ENCODE measurements at regions not wholly inside any gene's neighbourhood (a gene's known extent, or its start where the extent isn't known, plus 50 kb on each side); places are given as distances from the start of the nearest gene placed in this dataset.

GRCh38 chr9:86733929-86734328, 213.4 kb downstream of the GAS1 start:
- Histone ChIP-seq H3K27ac (no peak overlapping the region), H3K4me1 (no peaks in the 10 kb centered on the region), H3K9me3 (no peaks in the 10 kb centered on the region), H3K27me3 (ENCODE audit: insufficient read depth in 3 of 3, low read length in 2 of 3) (no peaks in the 10 kb centered on the region), H3K4me3 (no peak overlapping the region), H3K36me3 (ENCODE audit: insufficient read depth in 1 of 2, low read depth in 1 of 2) (no peaks in the 10 kb centered on the region)
- intact Hi-C loops (cut with DNase I): no loop called here
- peak; percentile 58 to 66 for DNase-seq
- TF ChIP-seq CTCF (IDR thresholded peaks at IDR 0.05): no peak
- ATAC-seq: peak in 3 of 4 donors; percentile 38 to 51 (median 46)
- 46 to 71% (median 52%) methylated on average over 6 of the region's 6 CpGs for WGBS, 3 donors

GRCh38 chr9:86732514-86733171, 214.7 kb downstream of the GAS1 start:
- H3K9me3 ChIP-seq: no peaks in the 10 kb centered on the region
- no peak for TF ChIP-seq CTCF (IDR thresholded peaks at IDR 0.05)
- no peaks in the 10 kb centered on the region for H3K4me1 ChIP-seq
- H3K4me3 ChIP-seq: no peak overlapping the region
- intact Hi-C loops (cut with DNase I): no loop called here
- peak overlapping the region; percentile 46 for H3K27ac ChIP-seq
- DNase-seq: peak; percentile 41 to 60
- ATAC-seq: peak; percentile 44 to 87 (median 85)
- H3K36me3 ChIP-seq (ENCODE audit: insufficient read depth in 1 of 2, low read depth in 1 of 2): no peaks in the 10 kb centered on the region
- 21 to 34% (median 31%) methylated on average over 6 of the region's 6 CpGs for WGBS, 3 donors
- H3K27me3 ChIP-seq (ENCODE audit: insufficient read depth in 3 of 3, low read length in 2 of 3): no peaks in the 10 kb centered on the region

- ATAC-seq: peak in 2 of 4 donors; percentile 51 to 59
- WGBS, 3 donors: 68 to 77% (median 71%) methylated on average over 2 of the region's 2 CpGs
- Histone ChIP-seq H3K4me1 (no peaks in the 10 kb centered on the region), H3K9me3 (no peaks in the 10 kb centered on the region), H3K4me3 (no peak overlapping the region), H3K27ac (peak overlapping the region; percentile 46), H3K27me3 (ENCODE audit: insufficient read depth in 3 of 3, low read length in 2 of 3) (no peaks in the 10 kb centered on the region), H3K36me3 (ENCODE audit: insufficient read depth in 1 of 2, low read depth in 1 of 2) (no peaks in the 10 kb centered on the region)
- no peak for TF ChIP-seq CTCF (IDR thresholded peaks at IDR 0.05)
- no peak for DNase-seq
- intact Hi-C loops (cut with DNase I): no loop called here
Measured at GRCh38 chr9:86731511-86732063, 215.7 kb downstream of the GAS1 start.

- no peak for ATAC-seq
- no peaks in the 10 kb centered on the region for H3K36me3 ChIP-seq (ENCODE audit: insufficient read depth in 1 of 2, low read depth in 1 of 2)
- DNase-seq: no peak
- no peaks in the 10 kb centered on the region for H3K4me1 ChIP-seq
- H3K27me3 ChIP-seq (ENCODE audit: insufficient read depth in 3 of 3, low read length in 2 of 3): no peaks in the 10 kb centered on the region
- 68 to 82% (median 71%) methylated on average over 6 of the region's 6 CpGs for WGBS, 3 donors
- H3K27ac ChIP-seq: no peak overlapping the region
- no peaks in the 10 kb centered on the region for H3K9me3 ChIP-seq
- TF ChIP-seq CTCF (IDR thresholded peaks at IDR 0.05): no peak
- intact Hi-C loops (cut with DNase I): no loop called here
- H3K4me3 ChIP-seq: no peak overlapping the region
Measured at GRCh38 chr9:86730163-86730928, 217.0 kb downstream of the GAS1 start.
